ENCODE measurements at regions not wholly inside any gene's neighbourhood (a gene's known extent, or its start where the extent isn't known, plus 50 kb on each side); places are given as distances from the start of the nearest gene placed in this dataset.

DNA sequence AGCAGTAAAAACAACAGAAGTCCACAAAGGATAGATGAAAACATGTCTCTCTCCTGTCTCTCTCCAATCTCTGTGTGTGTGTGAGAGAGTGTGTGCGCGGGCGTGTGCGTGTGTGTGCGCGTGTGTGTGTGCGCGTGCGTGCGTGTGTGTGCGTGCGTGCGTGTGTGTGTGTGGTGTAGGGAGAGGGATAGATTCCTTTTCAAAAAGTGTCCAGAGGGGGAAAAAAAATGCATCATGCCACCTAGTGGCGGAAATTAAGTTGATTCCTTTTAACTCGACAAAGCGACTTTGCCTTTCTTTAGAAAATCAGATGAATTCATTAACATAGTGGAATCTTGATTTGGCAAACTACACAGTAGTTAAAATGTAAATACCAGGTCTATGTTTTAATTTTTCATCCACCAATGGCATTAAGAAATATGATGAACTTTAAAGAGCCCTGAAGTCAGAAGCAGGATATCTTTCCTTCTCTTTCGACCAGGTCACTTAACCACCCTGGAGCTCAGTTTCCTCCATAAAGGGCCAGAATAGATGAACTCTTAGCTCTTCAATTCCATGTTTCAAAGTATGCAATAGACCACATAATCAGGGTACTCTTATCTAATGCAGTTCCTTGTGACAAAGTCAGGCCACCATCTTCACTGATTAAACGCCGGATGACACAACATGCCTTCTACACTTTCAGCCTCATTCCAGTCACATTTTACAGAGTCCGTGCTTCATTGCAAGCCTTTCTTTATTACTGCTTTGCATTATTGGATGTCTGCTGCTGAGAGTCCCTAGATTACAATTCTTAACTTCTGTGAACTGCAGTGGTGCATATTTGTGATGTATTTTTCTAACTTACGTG lies 162.8 kb downstream of the FBXO8 start:
- peak; percentile 50 for DNase-seq (ENCODE audit: low read depth)

DNA sequence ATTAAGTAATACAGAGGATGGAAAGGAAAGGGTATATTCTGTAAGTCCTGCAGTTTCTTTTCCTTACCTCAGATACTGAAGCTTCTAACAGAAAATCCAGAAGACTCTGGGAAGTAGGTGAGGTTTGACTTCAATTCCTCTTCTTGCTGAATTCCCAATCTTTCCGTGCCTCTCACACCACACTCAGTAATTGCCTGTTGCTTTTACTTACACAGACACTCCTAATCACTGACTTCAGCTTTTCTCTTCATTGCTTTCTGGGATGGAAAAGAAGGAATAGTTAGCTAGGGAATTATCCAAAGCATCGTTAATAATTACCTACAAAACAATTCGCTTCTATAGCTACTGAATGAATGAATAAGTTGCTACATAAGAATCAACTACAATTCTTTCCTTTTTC lies 163.6 kb downstream of the FBXO8 start:
- DNase-seq (ENCODE audit: low read depth) = no peak

DNA sequence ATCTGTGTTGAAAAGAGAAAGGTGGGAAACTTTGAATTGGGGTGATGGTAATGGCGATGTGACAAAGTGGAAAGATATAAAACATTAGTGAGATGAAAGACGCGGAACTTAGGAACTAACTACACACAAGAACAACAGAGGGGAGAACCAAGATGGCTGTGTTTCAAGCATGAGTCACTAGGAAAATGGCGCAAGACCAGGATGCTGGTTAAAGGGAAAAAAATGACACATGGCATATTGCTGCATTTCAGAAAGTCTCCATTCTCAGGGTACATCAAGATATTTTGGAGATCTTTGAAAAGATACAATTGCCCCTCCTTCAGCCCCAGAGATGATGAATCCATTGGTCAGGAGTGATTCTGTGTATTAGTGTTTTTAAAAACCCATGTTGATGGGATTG lies 164.4 kb downstream of the FBXO8 start:
- DNase-seq (ENCODE audit: low read depth) = peak; percentile 35

DNA sequence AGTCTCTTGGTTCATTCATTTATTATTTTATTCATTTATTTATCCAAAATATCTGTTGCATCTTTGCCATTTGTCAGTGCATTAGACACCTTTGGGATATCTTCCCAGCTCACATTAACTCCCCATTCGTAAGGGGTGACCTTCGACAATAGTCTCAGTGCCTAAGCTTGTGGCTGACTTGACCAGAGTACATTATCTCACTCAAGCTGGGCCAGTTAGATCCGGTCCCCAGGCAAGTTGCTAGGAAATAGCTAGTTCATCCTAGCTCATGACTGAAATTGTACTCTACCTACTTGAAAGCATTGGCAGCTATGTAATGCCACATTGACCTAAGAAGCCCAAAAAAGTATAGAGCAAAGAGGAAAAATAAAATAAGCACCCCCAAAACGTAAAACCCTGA lies 165.3 kb downstream of the FBXO8 start:
- DNase-seq (ENCODE audit: low read depth) = no peak

GRCh38 chr4:174117445-174117844 lies 166.0 kb downstream of the FBXO8 start:
- DNase-seq (ENCODE audit: low read depth) = no peak

GRCh38 chr4:174116021-174116420 lies 167.4 kb downstream of the FBXO8 start:
- DNase-seq (ENCODE audit: low read depth) = no peak

DNA sequence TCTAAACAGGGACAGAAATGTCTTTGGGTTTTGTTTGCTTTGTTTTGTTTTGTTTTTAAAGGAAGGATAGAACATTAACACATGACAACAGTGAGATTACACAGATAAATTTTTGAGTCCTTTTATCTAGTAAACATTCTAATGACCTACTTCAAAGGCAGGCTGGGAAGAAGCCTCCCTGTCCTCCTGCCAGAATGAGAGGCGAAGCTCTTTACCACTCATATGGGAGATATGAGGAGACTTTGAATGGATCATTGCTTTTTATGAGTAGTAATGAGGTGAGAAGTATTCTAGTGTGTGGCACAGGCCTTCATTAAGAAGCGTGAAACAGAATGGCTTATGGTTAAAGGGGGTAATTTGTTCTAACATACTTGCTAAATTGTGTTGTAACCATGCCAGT lies 172.0 kb downstream of the FBXO8 start:
- no peak for DNase-seq (ENCODE audit: low read depth)

- no peak for DNase-seq (ENCODE audit: low read depth)
These were observed 173.3 kb downstream of the FBXO8 start for GRCh38 chr4:174110180-174110579.

- no peak for DNase-seq (ENCODE audit: low read depth)
These were observed 175.6 kb downstream of the FBXO8 start for GRCh38 chr4:174107746-174108354.

DNA sequence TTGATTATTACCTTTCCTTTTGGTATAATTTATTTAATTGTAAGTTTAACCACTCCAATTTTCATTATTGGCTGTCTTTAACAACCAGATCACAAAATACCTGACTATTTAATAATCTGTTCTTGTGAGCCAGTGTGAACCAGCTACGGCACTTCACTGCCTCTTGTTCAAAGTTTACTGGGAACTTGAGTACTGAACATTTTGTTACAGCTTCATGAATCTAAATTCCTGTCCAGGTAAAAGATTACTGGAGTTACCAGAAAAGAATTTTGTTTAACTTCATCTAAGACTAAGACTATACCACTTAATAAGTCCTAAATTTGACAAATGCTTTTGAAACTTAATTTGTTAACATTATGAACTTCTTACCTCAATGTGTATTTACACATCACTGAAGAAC lies 178.3 kb downstream of the FBXO8 start:
- DNase-seq (ENCODE audit: low read depth) = no peak

GRCh38 chr4:174100910-174101309 lies 182.6 kb downstream of the FBXO8 start:
- no peak for DNase-seq (ENCODE audit: low read depth)

DNA sequence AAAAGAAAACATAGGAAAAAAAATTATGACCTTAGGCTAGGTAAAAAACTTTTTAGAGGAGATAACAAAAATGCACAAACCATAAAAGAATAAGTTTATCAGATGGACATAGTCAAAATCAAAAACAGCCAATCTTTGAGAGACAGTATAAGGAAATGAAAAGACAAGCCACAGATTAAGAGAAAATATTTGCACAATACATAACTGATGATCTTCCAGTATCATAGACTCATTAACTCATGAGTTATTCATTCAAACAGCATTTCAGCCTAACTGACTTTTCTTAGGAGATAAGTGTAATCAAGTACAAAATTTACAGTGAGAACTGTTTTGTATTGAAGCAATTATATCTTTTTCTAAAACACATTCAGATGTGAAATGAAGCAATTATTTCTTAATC lies 183.8 kb downstream of the FBXO8 start:
- no peak for DNase-seq (ENCODE audit: low read depth)

DNA sequence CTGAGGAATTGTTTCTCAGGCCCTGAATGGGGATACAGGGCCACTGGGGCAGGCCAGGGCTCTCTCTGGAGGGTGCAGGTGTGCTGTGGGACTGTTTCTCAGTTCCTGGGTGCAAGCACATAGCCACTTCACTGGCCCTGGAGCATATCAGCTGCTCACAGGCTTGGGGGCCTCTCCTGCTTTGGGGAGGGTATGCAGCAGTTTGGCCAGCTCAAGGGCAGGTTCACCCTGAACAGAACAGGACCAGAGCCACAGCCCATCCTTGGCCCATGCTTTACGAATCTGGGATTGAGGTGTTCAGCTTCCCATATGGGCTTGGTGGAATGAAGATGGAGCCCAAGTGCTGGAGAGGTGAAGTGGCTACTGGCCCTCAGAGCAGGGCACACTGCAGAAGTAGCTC lies 186.5 kb downstream of the FBXO8 start:
- DNase-seq (ENCODE audit: low read depth) = no peak

DNA sequence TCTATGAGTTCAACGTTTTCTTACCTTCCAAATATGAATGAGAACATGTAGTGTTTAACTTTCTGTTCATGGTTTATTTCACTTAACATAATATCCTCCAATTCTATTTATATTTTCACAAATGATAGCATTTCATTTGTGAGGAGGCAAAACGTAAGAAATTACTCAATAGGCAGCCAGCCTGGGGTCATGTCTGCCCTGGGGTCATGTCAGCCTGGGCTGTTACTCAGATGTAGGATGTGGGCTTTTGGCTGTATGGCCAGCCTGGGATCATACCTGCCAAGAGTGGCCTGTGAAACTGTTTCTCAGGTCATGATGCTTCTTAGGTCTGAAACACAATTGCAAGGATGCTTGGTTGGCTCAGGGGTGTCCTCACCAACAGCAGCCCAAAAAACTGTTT lies 187.0 kb downstream of the FBXO8 start:
- no peak for DNase-seq (ENCODE audit: low read depth)

DNA sequence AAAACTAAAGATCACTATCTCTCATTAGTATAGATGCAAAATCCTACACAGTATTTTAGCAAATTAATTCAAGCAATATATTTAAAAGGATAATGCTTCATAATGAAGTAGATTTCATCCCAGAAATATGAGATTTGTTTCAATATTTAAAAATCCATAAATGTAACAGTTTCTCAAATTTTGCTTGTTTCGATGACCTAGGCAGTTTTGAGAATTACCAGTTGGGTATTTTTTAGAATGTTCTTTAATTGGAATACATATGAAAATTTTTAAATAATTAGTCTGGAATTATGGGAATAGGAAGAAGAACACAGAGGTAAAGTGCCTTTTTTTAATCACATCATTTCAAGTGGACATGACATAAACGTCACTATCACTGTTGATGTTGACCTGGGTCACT lies 192.3 kb downstream of the FBXO8 start:
- no peak for DNase-seq (ENCODE audit: low read depth)

- DNase-seq (ENCODE audit: low read depth) = no peak
These were observed 193.8 kb downstream of the FBXO8 start for GRCh38 chr4:174089711-174090110.

DNA sequence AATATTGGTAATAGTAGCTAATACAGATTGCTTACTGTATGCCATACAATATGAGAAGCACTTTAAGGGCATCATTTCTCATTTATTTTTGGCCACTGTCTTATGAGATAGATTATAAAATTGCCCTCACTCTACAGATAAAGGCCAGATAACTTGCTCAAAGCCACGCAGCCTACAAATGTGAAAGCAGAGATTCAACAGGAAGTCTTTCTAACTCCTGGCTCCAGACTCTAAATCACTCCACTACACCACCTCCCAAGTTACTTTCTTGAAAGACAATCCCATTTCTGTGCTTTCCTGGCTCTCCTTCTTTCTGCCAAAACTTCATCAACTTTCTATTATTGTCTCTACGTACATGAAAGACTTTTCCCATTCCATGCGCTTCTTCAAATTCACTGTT lies 194.7 kb downstream of the FBXO8 start:
- DNase-seq (ENCODE audit: low read depth) = no peak

GRCh38 chr4:174086829-174087799 lies 196.4 kb downstream of the FBXO8 start:
- DNase-seq (ENCODE audit: low read depth) = no peak

- DNase-seq (ENCODE audit: low read depth) = no peak
These were observed 198.5 kb downstream of the FBXO8 start for GRCh38 chr4:174084981-174085380.

DNA sequence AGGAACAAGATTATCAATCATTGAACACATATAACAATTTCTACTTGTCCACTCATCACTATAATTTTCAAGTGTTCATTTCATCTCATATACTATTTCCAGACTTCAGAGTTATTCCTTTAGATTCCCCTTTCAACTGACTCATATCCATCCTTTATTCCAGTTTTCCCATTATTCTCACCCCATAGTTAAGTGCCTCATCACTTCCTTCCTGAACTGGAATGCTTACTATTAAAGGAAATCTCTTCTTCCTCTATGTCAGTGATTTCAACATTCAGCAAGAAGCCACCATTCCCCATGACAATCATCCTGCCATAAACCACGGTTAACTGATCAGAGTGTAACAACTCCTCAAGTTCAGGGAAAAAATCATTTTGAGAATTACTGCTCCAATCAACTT lies 198.9 kb downstream of the FBXO8 start:
- DNase-seq (ENCODE audit: low read depth) = no peak

DNA sequence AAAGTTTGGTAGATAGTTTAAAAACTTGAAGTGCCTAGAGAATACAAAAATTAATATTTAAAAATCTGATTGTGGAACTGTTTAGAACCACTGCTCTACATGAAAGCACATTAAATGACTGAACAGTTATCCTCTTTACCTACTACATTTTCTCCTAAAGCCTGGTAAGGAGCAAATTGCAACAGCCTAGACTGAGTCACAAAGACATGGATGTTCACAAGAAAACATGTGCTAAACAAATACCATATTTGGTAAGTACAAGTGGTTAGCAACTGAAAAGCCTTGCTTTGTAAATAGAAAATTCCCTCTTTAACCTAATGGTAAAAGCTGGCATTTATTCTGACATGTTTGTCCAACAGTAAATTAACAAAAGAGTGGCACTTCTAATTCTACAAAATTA lies 203.1 kb downstream of the FBXO8 start:
- no peak for DNase-seq (ENCODE audit: low read depth)

- no peak for DNase-seq (ENCODE audit: low read depth)
These were observed 211.9 kb downstream of the FBXO8 start for GRCh38 chr4:174071595-174071994.

Data from stromal cell of bone marrow (primary cell).